HG03159 (cell line): ENCODE measurements at regions not wholly inside any gene's neighbourhood (a gene's known extent, or its start where the extent isn't known, plus 50 kb on each side); places are given as distances from the start of the nearest gene placed in this dataset.
"Not testable (repeated sequence)": the region's sequence is repeated elsewhere in the genome, so short reads cannot be mapped to it uniquely, and the experiment has no call there.

Experiments
- ATAC-seq: cut with Tn5 transposase; IDR thresholded peaks from one replicate; pipeline ENCODE4 v1.9.1; 2021; ENCODE audit warnings: mild to moderate bottlenecking, moderate library complexity; ENCODE audit not compliant: unreplicated experiment

- ATAC-seq, result not testable (repeated sequence)
Measured at GRCh38 chr13:55178582-55178981, 1962.1 kb upstream of the PRR20A start.

GRCh38 chr13:55190996-55191395 lies 1949.7 kb upstream of the PRR20A start:
- ATAC-seq, result no peak

- ATAC-seq, result no peak
Measured at GRCh38 chr13:55199134-55199533, 1941.6 kb upstream of the PRR20A start.

- ATAC-seq, result no peak
Measured at GRCh38 chr13:55214841-55215345, 1925.8 kb upstream of the PRR20A start.

GRCh38 chr13:55219538-55219937 lies 1921.2 kb upstream of the PRR20A start:
- no peak for ATAC-seq

GRCh38 chr13:55229906-55230569 lies 1910.7 kb upstream of the PRR20A start:
- ATAC-seq, result no peak

GRCh38 chr13:55230570-55230908 lies 1910.2 kb upstream of the PRR20A start:
- ATAC-seq, result no peak

- ATAC-seq, result no peak
Measured at GRCh38 chr13:55234311-55234710, 1906.4 kb upstream of the PRR20A start.

- ATAC-seq, result no peak
Measured at GRCh38 chr13:55245005-55245644, 1895.6 kb upstream of the PRR20A start.

- no peak for ATAC-seq
Measured at GRCh38 chr13:55255236-55255635, 1885.5 kb upstream of the PRR20A start.

GRCh38 chr13:55263045-55263444 lies 1877.7 kb upstream of the PRR20A start:
- no peak for ATAC-seq

- no peak for ATAC-seq
Measured at GRCh38 chr13:55266644-55267043, 1874.1 kb upstream of the PRR20A start.

- ATAC-seq, result no peak
Measured at GRCh38 chr13:55298201-55298600, 1842.5 kb upstream of the PRR20A start.

GRCh38 chr13:55302568-55302967 lies 1838.2 kb upstream of the PRR20A start:
- ATAC-seq, result no peak

GRCh38 chr13:55307909-55308308 lies 1832.8 kb upstream of the PRR20A start:
- ATAC-seq, result no peak

GRCh38 chr13:55341891-55342290 lies 1798.8 kb upstream of the PRR20A start:
- no peak for ATAC-seq

- no peak for ATAC-seq
Measured at GRCh38 chr13:55345224-55345623, 1795.5 kb upstream of the PRR20A start.

- ATAC-seq, result no peak
Measured at GRCh38 chr13:55347528-55347927, 1793.2 kb upstream of the PRR20A start.

- no peak for ATAC-seq
Measured at GRCh38 chr13:55359067-55359466, 1781.7 kb upstream of the PRR20A start.

- no peak for ATAC-seq
Measured at GRCh38 chr13:55361141-55361540, 1779.6 kb upstream of the PRR20A start.

GRCh38 chr13:55366676-55367075 lies 1774.0 kb upstream of the PRR20A start:
- ATAC-seq, result no peak

- ATAC-seq, result no peak
Measured at GRCh38 chr13:55394470-55394869, 1746.2 kb upstream of the PRR20A start.

- no peak for ATAC-seq
Measured at GRCh38 chr13:55402870-55403269, 1737.8 kb upstream of the PRR20A start.
